A549 (cell line): ENCODE measurements at regions not wholly inside any gene's neighbourhood (a gene's known extent, or its start where the extent isn't known, plus 50 kb on each side); places are given as distances from the start of the nearest gene placed in this dataset.

Source experiments
- ATAC-seq, 2 experiments: fragments of 200-7000 bp in 1 of 2; fragments of >200 bp in 1 of 2; cut with Nextera tagmentation in 1 of 2; cut with Tn5 transposase in 1 of 2; 3 replicates each; pipeline versions ENCODE4 v1.8.0 to v1.9.1; 2018 to 2020; ENCODE audit warnings: mild to moderate bottlenecking in 1 of 2, moderate library complexity in 1 of 2
- CTCF ChIA-PET: fragments of 300-600 bp; sonication (Branson Sonifier 250); formaldehyde crosslinking; extraction: SDS; loops from one replicate; lab custom pipeline; 2021; ENCODE audit warnings: antibody characterized with exemption, inconsistent platforms; lab: Yijun Ruan, JAX
- POLR2A ChIA-PET: fragments of 350-600 bp; formaldehyde crosslinking; extraction: SDS; loops from one replicate; lab custom pipeline; 2021; ENCODE audit warnings: antibody characterized with exemption, inconsistent platforms; lab: Yijun Ruan, JAX
- DNase-seq, 2 experiments: peaks; one replicate each; pipeline versions ENCODE4 v3.0.0 to v3.0.0-alpha.2; 2011 to 2016; ENCODE audit warnings: low read depth in 1 of 2, low spot score in 1 of 2
- FAIRE-seq: peaks from 2 replicates; lab custom pipeline; 2011; peaks lifted over from hg19 to GRCh38; lab: Jason Lieb, UNC
- H3K27ac ChIP-seq, 2 experiments: fragments of >200 bp; sonication (Bioruptor Twin); formaldehyde crosslinking; 3 replicates each; pipeline ENCODE4 v1.5.1; 2016 to 2017
- H3K4me1 ChIP-seq: fragments of >200 bp; sonication (Bioruptor Twin); formaldehyde crosslinking; 3 replicates; pipeline ENCODE4 v1.6.1; 2016
- H3K4me2 ChIP-seq: fragments of >200 bp; sonication (Bioruptor Twin); formaldehyde crosslinking; 3 replicates; pipeline ENCODE4 v1.6.1; 2016
- H3K4me3 ChIP-seq: fragments of >200 bp; sonication (Bioruptor Twin); formaldehyde crosslinking; 3 replicates; pipeline ENCODE4 v1.5.1; 2016
- H3K9me3 ChIP-seq: fragments of >200 bp; sonication (Bioruptor Twin); formaldehyde crosslinking; 3 replicates; pipeline ENCODE4 v1.6.1; 2016
- BHLHE40 ChIP-seq: IDR thresholded peaks from 2 replicates; pipeline ENCODE4 v1.6.1; 2012; ENCODE audit warnings: low read depth, low read length, inconsistent platforms
- CBX2 ChIP-seq: fragments of 200-600 bp; sonication (generic); IDR thresholded peaks from 2 replicates; pipeline ENCODE4 v1.6.1; 2016; ENCODE audit warnings: low read depth, mild to moderate bottlenecking, borderline replicate concordance
- CEBPB ChIP-seq, 2 experiments: fragments of >200 bp in 1 of 2; sonication (Bioruptor Twin) in 1 of 2; formaldehyde crosslinking in 1 of 2; IDR thresholded peaks; 2 replicates each; pipeline ENCODE4 v1.6.1; 2012 to 2016
- CHD4 ChIP-seq: fragments of 200-600 bp; sonication (generic); IDR thresholded peaks from 2 replicates; pipeline ENCODE4 v1.6.1; 2016; ENCODE audit warnings: antibody characterized with exemption, mild to moderate bottlenecking, borderline replicate concordance
- EHF ChIP-seq: fragments of 250-450 bp; sonication (Bioruptor Pico); IDR thresholded peaks from 2 replicates; pipeline ENCODE4 v1.5.0; 2020; ENCODE audit warnings: mild to moderate bottlenecking
- EP300 ChIP-seq, 2 experiments: fragments of >200 bp; sonication (Bioruptor Twin); formaldehyde crosslinking; IDR thresholded peaks; 2 replicates in 1 of 2; 3 replicates in 1 of 2; pipeline ENCODE4 v1.6.1; 2016 to 2017
- ESRRA ChIP-seq: fragments of 150-350 bp; IDR thresholded peaks from 2 replicates; pipeline ENCODE4 v1.6.1; 2014; ENCODE audit warnings: mild to moderate bottlenecking, low read length, borderline replicate concordance
- HEYL ChIP-seq: fragments of 250-450 bp; sonication (Bioruptor Pico); IDR thresholded peaks from 2 replicates; pipeline ENCODE4 v1.8.0; 2021; ENCODE audit warnings: mild to moderate bottlenecking, moderate library complexity
- JUNB ChIP-seq: fragments of >200 bp; sonication (Bioruptor Twin); formaldehyde crosslinking; IDR thresholded peaks from 2 replicates; pipeline ENCODE4 v1.6.1; 2016
- KDM1A ChIP-seq: fragments of 200-600 bp; sonication (generic); IDR thresholded peaks from 2 replicates; pipeline ENCODE4 v1.6.1; 2016; ENCODE audit warnings: low read depth, mild to moderate bottlenecking
- MAZ ChIP-seq: fragments of 150-350 bp; IDR thresholded peaks from 2 replicates; pipeline ENCODE4 v1.6.1; 2014; ENCODE audit warnings: antibody characterized with exemption, low read depth, low read length, borderline replicate concordance
- RAD21 ChIP-seq, 2 experiments: fragments of >200 bp in 1 of 2; sonication (Bioruptor Twin) in 1 of 2; formaldehyde crosslinking in 1 of 2; IDR thresholded peaks in 1 of 2; conservative IDR thresholded peaks in 1 of 2; 2 replicates in 1 of 2; 3 replicates in 1 of 2; pipeline ENCODE4 v1.6.1; 2012 to 2018; ENCODE audit warnings: inconsistent platforms in 1 of 2
- RARB ChIP-seq: fragments of 250-450 bp; sonication (Bioruptor Pico); IDR thresholded peaks from 2 replicates; pipeline ENCODE4 v1.8.0; 2021; ENCODE audit warnings: mild to moderate bottlenecking, moderate library complexity
- RCOR1 ChIP-seq: fragments of 150-350 bp; IDR thresholded peaks from 2 replicates; pipeline ENCODE4 v1.6.1; 2014; ENCODE audit warnings: antibody characterized with exemption, low read length, low read depth
- SREBF2 ChIP-seq: fragments of 450-650 bp; IDR thresholded peaks from 2 replicates; pipeline ENCODE4 v1.6.1; 2014; ENCODE audit warnings: mild to moderate bottlenecking, moderate library complexity
- TFCP2L1 ChIP-seq: fragments of 250-450 bp; sonication (Bioruptor Pico); IDR thresholded peaks from 2 replicates; pipeline ENCODE4 v1.5.0; 2021; ENCODE audit warnings: mild to moderate bottlenecking
- ZNF302 ChIP-seq: fragments of 250-450 bp; sonication (Bioruptor Pico); IDR thresholded peaks from 2 replicates; pipeline ENCODE4 v1.9.0; 2021; ENCODE audit warnings: inconsistent platforms, mild to moderate bottlenecking, moderate library complexity
- WGBS: methylation state at CpG from one replicate; pipeline ENCODE4 v1.1.6; 2017; ENCODE audit errors: missing lambda C conversion rate; 5-methylcytosine and 5-hydroxymethylcytosine counted together
- TF ChIP-seq, protein P1 (sequence below): IDR thresholded peaks from 2 replicates; pipeline ENCODE4 v1.6.1; 2012; ENCODE audit warnings: low read depth, borderline replicate concordance
- TF ChIP-seq, protein P2 (sequence below): fragments of 250-450 bp; sonication (Bioruptor Pico); IDR thresholded peaks from 2 replicates; pipeline ENCODE4 v1.5.0; 2021; ENCODE audit warnings: mild to moderate bottlenecking, moderate library complexity, borderline replicate concordance
- TF ChIP-seq, protein P3 (sequence below): fragments of >200 bp; sonication (Bioruptor Twin); formaldehyde crosslinking; IDR thresholded peaks from 2 replicates; pipeline ENCODE4 v1.6.1; 2016

- TF ChIP-seq, protein P1, sequence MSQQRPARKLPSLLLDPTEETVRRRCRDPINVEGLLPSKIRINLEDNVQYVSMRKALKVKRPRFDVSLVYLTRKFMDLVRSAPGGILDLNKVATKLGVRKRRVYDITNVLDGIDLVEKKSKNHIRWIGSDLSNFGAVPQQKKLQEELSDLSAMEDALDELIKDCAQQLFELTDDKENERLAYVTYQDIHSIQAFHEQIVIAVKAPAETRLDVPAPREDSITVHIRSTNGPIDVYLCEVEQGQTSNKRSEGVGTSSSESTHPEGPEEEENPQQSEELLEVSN: no peak
Observed at GRCh38 chr13:80001510-80001842, 339.4 kb downstream of the SPRY2 start (continued).

- FAIRE-seq (no peak), DNase-seq (no peak), ATAC-seq (no peak)
- Histone ChIP-seq H3K4me3 (no peak overlapping the region), H3K9me3 (no peaks in the 10 kb centered on the region), H3K27ac (no peak overlapping the region), H3K4me1 (no peaks in the 10 kb centered on the region), H3K4me2 (no peak overlapping the region)
- 89% methylated on average over 4 of the region's 4 CpGs for WGBS
- ChIA-PET CTCF (no interaction called here), POLR2A (no interaction called here)
- TF ChIP-seq RAD21 (conservative IDR thresholded peaks at IDR 0.05 in 1 of 2, IDR thresholded peaks at IDR 0.05 in 1 of 2): no peak
- TF ChIP-seq, protein P1: no peak
- no peak for TF ChIP-seq CHD4
- TF ChIP-seq ZNF302 (CRISPR knock-in tag): no peak
- TF ChIP-seq, all 56 proteins: peak for 0
Observed at GRCh38 chr13:80000684-80001509, 340.0 kb downstream of the SPRY2 start.

DNA sequence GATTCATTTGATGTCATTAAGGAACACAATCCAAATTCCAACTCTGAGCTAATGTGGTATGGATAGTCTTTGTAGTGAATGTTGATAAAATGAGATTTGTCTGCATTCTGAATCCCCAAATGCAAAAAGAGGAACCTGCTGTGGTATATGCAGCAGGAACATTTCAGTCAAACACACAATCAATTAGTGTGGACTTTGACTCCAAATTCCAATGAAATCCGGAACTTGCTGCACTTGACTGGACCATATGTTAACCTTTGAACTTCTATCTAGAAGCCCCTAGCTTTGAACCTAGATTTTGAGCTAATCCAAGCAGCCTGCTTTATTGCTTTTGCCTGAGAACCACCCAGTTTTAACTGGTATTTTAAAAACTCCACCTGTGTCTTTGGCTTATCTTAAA, 341.3 kb downstream of the SPRY2 start:
- no peak for FAIRE-seq
- no peak for TF ChIP-seq CEBPB (IDR thresholded peaks at IDR 0.05)
- TF ChIP-seq RCOR1: no peak
- Histone ChIP-seq H3K4me2 (no peak overlapping the region), H3K4me3 (no peak overlapping the region), H3K4me1 (no peaks in the 10 kb centered on the region), H3K27ac (no peak overlapping the region), H3K9me3 (no peaks in the 10 kb centered on the region)
- no peak for ATAC-seq
- WGBS: 68% methylated on average over 1 of the region's 1 CpG
- POLR2A ChIA-PET: no interaction called here
- DNase-seq: no peak
- CTCF ChIA-PET: no interaction called here

GRCh38 chr13:79998381-79998880, 342.5 kb downstream of the SPRY2 start:
- TF ChIP-seq SREBF2: no peak
- no peak for TF ChIP-seq MAZ
- TF ChIP-seq HEYL (CRISPR knock-in tag): no peak
- no peak for TF ChIP-seq CBX2
- no peak for TF ChIP-seq JUNB
- no peak for TF ChIP-seq KDM1A
- no peak for TF ChIP-seq EP300 (IDR thresholded peaks at IDR 0.05)
- TF ChIP-seq TFCP2L1 (CRISPR knock-in tag): no peak
- TF ChIP-seq, protein P1: no peak
- TF ChIP-seq, protein P2, sequence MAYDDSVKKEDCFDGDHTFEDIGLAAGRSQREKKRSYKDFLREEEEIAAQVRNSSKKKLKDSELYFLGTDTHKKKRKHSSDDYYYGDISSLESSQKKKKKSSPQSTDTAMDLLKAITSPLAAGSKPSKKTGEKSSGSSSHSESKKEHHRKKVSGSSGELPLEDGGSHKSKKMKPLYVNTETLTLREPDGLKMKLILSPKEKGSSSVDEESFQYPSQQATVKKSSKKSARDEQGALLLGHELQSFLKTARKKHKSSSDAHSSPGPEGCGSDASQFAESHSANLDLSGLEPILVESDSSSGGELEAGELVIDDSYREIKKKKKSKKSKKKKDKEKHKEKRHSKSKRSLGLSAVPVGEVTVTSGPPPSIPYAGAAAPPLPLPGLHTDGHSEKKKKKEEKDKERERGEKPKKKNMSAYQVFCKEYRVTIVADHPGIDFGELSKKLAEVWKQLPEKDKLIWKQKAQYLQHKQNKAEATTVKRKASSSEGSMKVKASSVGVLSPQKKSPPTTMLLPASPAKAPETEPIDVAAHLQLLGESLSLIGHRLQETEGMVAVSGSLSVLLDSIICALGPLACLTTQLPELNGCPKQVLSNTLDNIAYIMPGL (CRISPR knock-in tag): no peak
- no peak for TF ChIP-seq CHD4
- TF ChIP-seq, protein P3, sequence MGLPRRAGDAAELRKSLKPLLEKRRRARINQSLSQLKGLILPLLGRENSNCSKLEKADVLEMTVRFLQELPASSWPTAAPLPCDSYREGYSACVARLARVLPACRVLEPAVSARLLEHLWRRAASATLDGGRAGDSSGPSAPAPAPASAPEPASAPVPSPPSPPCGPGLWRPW: no peak
- no peak for TF ChIP-seq BHLHE40
- TF ChIP-seq EHF (CRISPR knock-in tag): no peak
- no peak for TF ChIP-seq RARB (CRISPR knock-in tag)
- no peak for TF ChIP-seq ESRRA
- POLR2A ChIA-PET: interaction anchor here (0.7 kb wide), 1 partner anchor 12 kb away, joined by 3 read pairs; no protein-coding TSS in a partner anchor
- no peaks in the 10 kb centered on the region for H3K4me1 ChIP-seq
- FAIRE-seq (no peak), ATAC-seq (no peak), DNase-seq (no peak)
- no peaks in the 10 kb centered on the region for H3K9me3 ChIP-seq
- H3K27ac ChIP-seq: no peak overlapping the region
- WGBS: 86% methylated on average over 4 of the region's 4 CpGs
- H3K4me2 ChIP-seq: no peak overlapping the region
- H3K4me3 ChIP-seq: no peak overlapping the region
- CTCF ChIA-PET: no interaction called here
